ENCODE measurements at regions not wholly inside any gene's neighbourhood (a gene's known extent, or its start where the extent isn't known, plus 50 kb on each side); places are given as distances from the start of the nearest gene placed in this dataset.

- DNase-seq (ENCODE audit: low read depth): peak; percentile 16
Observed at GRCh38 chr21:17454315-17455027, 58.4 kb upstream of the CXADR start.

- DNase-seq (ENCODE audit: low read depth): no peak
Observed at GRCh38 chr21:17455028-17455353, 57.9 kb upstream of the CXADR start.

GRCh38 chr21:17455451-17455850 lies 57.4 kb upstream of the CXADR start:
- no peak for DNase-seq (ENCODE audit: low read depth)

- no peak for DNase-seq (ENCODE audit: low read depth)
Observed at GRCh38 chr21:17458279-17458678, 54.6 kb upstream of the CXADR start.

GRCh38 chr21:17460094-17460493 lies 52.7 kb upstream of the CXADR start:
- DNase-seq (ENCODE audit: low read depth): no peak

- DNase-seq (ENCODE audit: low read depth): no peak
Observed at GRCh38 chr21:17461014-17461413, 51.8 kb upstream of the CXADR start.

- no peak for DNase-seq (ENCODE audit: low read depth)
Observed at GRCh38 chr21:17461582-17461981, 51.3 kb upstream of the CXADR start.

- no peak for DNase-seq (ENCODE audit: low read depth)
Observed at GRCh38 chr21:17462276-17462981, 50.4 kb upstream of the CXADR start.

Data from stimulated activated CD8-positive, alpha-beta memory T cell treated with anti-CD3 and anti-CD28 coated beads, Interleukin-4, amount 100 ng/mL, for 24 hours (primary cell).